KMS-11 (cell line): ENCODE measurements at regions not wholly inside any gene's neighbourhood (a gene's known extent, or its start where the extent isn't known, plus 50 kb on each side); places are given as distances from the start of the nearest gene placed in this dataset.

Experiments used
- H2AFZ ChIP-seq: fragments of 200-600 bp; sonication (generic); 2 replicates; pipeline ENCODE4 v1.6.1; 2016; ENCODE audit warnings: antibody characterized with exemption, mixed run types, low read depth
- H3K27ac ChIP-seq: fragments of 200-600 bp; sonication (generic); 2 replicates; pipeline ENCODE4 v1.6.1; 2016; ENCODE audit warnings: mild to moderate bottlenecking, mixed run types
- H3K27me3 ChIP-seq: fragments of 200-600 bp; sonication (generic); 2 replicates; pipeline ENCODE4 v1.6.1; 2017; ENCODE audit warnings: mild to moderate bottlenecking, low read depth, mixed run types, moderate library complexity; ENCODE audit not compliant: insufficient read depth
- H3K36me3 ChIP-seq: fragments of 200-600 bp; sonication (generic); 2 replicates; pipeline ENCODE4 v1.6.1; 2017; ENCODE audit warnings: mild to moderate bottlenecking, mixed run types; ENCODE audit not compliant: insufficient read depth
- H3K4me1 ChIP-seq: fragments of 200-600 bp; sonication (generic); 2 replicates; pipeline ENCODE4 v1.6.1; 2016; ENCODE audit warnings: mild to moderate bottlenecking, low read depth, mixed run types; ENCODE audit not compliant: poor library complexity, severe bottlenecking
- H3K4me2 ChIP-seq: fragments of 200-600 bp; sonication (generic); 2 replicates; pipeline ENCODE4 v1.7.0; 2016; ENCODE audit warnings: mild to moderate bottlenecking, mixed run types
- H3K4me3 ChIP-seq: fragments of 200-600 bp; sonication (generic); IDR thresholded peaks from 2 replicates; pipeline ENCODE4 v1.6.1; 2017; ENCODE audit warnings: low read depth, low read length, mixed read lengths; ENCODE audit not compliant: insufficient read depth
- H3K79me2 ChIP-seq: fragments of 200-600 bp; sonication (generic); 2 replicates; pipeline ENCODE4 v1.6.1; 2016; ENCODE audit warnings: low read depth, mixed run types; ENCODE audit not compliant: insufficient read depth
- H3K9ac ChIP-seq: fragments of 200-600 bp; sonication (generic); 2 replicates; pipeline ENCODE4 v1.6.1; 2016; ENCODE audit warnings: mild to moderate bottlenecking, mixed run types
- H4K20me1 ChIP-seq: fragments of 200-600 bp; sonication (generic); 2 replicates; pipeline ENCODE4 v1.6.1; 2016; ENCODE audit warnings: mild to moderate bottlenecking, mixed run types; ENCODE audit not compliant: insufficient read depth
- TF ChIP-seq, protein P1 (sequence below): fragments of 200-600 bp; sonication (generic); conservative IDR thresholded peaks from 2 replicates; pipeline ENCODE4 v1.6.1; 2017; ENCODE audit warnings: low read depth, mild to moderate bottlenecking, antibody characterized with exemption, low read length, moderate library complexity, mixed read lengths

DNA sequence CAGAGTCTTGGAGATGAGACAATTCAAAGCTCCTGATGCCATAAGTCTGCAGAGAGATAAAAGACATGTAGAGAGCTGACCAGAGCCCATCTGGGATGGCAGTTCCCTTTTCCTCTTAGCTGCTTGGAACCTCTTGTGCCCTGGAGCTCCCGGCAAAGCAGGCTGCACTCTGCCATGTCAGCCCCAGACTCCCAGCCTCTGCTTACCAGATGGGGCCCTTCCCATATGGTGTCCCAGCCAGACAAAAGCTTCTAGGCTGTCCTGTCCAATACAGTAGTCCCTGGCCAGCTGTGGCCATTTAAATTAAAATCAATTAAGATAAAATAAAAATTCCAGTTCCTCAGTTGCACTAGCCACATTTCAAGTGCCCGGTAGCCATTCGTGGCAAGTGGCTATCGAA lies 303.9 kb downstream of the TTC6 start:
- TF ChIP-seq, protein P1, sequence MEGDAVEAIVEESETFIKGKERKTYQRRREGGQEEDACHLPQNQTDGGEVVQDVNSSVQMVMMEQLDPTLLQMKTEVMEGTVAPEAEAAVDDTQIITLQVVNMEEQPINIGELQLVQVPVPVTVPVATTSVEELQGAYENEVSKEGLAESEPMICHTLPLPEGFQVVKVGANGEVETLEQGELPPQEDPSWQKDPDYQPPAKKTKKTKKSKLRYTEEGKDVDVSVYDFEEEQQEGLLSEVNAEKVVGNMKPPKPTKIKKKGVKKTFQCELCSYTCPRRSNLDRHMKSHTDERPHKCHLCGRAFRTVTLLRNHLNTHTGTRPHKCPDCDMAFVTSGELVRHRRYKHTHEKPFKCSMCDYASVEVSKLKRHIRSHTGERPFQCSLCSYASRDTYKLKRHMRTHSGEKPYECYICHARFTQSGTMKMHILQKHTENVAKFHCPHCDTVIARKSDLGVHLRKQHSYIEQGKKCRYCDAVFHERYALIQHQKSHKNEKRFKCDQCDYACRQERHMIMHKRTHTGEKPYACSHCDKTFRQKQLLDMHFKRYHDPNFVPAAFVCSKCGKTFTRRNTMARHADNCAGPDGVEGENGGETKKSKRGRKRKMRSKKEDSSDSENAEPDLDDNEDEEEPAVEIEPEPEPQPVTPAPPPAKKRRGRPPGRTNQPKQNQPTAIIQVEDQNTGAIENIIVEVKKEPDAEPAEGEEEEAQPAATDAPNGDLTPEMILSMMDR: no peak
- H3K79me2 ChIP-seq: no peaks in the 10 kb centered on the region
- no peak overlapping the region for H3K4me3 ChIP-seq
- H4K20me1 ChIP-seq: no peaks in the 10 kb centered on the region
- H3K27me3 ChIP-seq: no peaks in the 10 kb centered on the region
- H3K36me3 ChIP-seq: no peaks in the 10 kb centered on the region
- no peak overlapping the region for H3K4me2 ChIP-seq
- no peak overlapping the region for H2AFZ ChIP-seq
- H3K4me1 ChIP-seq: no peaks in the 10 kb centered on the region
- no peak overlapping the region for H3K27ac ChIP-seq
- no peak overlapping the region for H3K9ac ChIP-seq

DNA sequence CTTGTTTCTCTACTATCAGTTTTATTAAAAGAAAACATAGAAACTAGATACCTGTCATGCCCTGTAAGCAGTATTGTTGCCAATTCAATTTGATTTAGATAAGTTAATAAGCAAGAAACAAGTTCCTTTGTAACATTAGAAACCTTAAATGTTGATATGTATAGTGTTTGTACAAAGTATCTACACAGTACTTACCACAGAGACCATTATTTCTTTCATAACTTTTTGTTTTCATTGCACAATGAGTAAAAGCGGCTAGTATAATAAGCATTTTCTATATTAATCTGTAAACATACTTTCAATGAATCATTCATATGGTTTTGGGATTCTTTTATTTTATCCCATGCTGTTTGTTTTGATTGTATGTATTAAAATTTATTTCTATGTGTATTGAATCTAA lies 305.1 kb downstream of the TTC6 start:
- Histone ChIP-seq H2AFZ (no peak overlapping the region), H4K20me1 (no peaks in the 10 kb centered on the region), H3K27ac (no peak overlapping the region), H3K79me2 (no peaks in the 10 kb centered on the region), H3K27me3 (no peaks in the 10 kb centered on the region), H3K4me2 (no peak overlapping the region), H3K4me3 (no peak overlapping the region), H3K9ac (no peak overlapping the region), H3K36me3 (no peaks in the 10 kb centered on the region), H3K4me1 (no peaks in the 10 kb centered on the region)
- TF ChIP-seq, protein P1: no peak

DNA sequence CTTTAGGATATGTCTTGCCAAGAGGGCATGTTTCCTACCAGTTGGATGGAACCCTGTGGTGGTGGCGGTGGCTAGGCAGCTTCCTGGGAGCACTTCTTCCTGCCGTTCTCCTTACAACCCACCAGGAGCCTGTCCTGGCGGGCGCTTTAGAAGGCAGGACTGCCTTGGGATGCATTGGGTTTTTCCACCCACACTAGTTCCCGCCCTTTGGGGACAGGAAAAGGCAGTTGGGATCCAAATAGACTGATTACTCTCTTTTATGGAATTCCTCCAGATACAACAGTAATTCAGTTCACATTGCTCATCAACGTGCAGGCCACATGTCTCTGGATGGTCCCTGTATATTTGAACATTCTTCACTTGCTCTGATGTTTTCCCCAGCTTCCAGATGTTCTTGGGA lies 305.7 kb upstream of the SSTR1 start:
- Histone ChIP-seq H3K4me1 (no peaks in the 10 kb centered on the region), H3K4me3 (no peak overlapping the region), H3K79me2 (no peaks in the 10 kb centered on the region), H3K9ac (no peak overlapping the region), H3K4me2 (no peak overlapping the region), H2AFZ (no peak overlapping the region), H3K36me3 (no peaks in the 10 kb centered on the region), H3K27me3 (no peaks in the 10 kb centered on the region), H4K20me1 (no peaks in the 10 kb centered on the region), H3K27ac (no peak overlapping the region)
- TF ChIP-seq, protein P1: no peak

DNA sequence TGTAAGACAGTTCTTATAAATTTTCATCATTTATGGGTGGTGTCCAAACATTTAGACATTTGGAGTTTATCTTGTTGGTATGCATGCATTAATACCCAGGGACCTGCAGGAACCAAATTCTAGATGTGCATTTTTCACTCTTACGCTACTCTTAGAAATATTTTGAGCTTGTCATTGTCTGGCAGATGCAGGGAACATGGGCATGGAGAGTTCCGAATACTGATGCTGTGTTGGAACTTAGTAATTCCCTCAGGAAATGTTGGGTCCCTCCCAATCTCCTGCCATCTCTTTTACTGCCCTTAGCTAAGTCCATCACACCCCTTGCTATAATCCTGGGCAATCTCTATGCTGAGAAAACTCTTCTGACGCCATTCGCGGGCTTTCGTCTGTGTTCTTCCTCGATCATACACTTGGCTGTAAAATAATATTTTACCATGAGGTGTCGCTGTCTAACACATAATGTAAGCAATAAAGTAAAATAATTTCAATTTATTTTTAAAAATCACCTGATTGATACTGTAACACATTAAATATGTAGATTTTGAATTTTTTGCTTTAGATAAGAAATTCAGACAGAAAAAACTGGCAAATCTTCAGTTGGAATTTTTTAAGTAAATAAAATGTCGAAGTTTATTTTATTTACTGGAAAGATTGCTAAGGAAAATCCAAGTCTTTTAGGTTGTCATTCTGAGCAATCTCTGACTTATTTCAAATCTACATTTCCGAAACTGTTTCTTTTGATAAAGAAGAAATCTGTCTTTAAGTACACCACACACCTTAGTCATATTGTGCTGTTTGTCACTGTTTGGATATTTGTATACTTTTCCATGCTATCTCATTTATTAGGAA lies 304.1 kb upstream of the SSTR1 start:
- Histone ChIP-seq H3K4me2 (no peak overlapping the region), H2AFZ (peak overlapping the region; percentile 34; the same call in 1 of the 2 replicates), H3K4me1 (no peaks in the 10 kb centered on the region), H3K36me3 (no peaks in the 10 kb centered on the region), H3K79me2 (no peaks in the 10 kb centered on the region), H4K20me1 (no peaks in the 10 kb centered on the region), H3K27ac (no peak overlapping the region), H3K9ac (no peak overlapping the region), H3K27me3 (no peaks in the 10 kb centered on the region), H3K4me3 (no peak overlapping the region)
- TF ChIP-seq, protein P1: peak; percentile 77
